ENCODE measurements at regions not wholly inside any gene's neighbourhood (a gene's known extent, or its start where the extent isn't known, plus 50 kb on each side); places are given as distances from the start of the nearest gene placed in this dataset.

DNA sequence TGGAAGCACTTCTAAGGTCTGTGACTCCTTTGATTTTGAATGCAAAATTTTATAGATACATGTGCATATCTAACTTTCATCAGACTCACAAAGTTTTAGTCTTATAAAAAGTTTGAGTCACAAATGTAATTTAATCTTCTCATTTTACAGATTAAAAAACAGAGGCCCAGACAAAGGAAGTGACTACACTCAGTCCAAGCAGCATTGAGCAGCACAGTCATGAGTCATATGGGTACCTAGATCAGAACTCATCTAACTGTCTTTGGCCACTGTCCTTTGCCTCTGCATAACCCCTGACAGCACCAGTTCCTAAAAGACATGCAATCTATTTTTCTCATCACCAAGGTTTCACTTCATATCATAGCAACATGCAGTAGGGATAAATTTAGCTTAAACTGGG is 210.7 kb upstream of the KCNH8 start:
- TF ChIP-seq, protein P1, sequence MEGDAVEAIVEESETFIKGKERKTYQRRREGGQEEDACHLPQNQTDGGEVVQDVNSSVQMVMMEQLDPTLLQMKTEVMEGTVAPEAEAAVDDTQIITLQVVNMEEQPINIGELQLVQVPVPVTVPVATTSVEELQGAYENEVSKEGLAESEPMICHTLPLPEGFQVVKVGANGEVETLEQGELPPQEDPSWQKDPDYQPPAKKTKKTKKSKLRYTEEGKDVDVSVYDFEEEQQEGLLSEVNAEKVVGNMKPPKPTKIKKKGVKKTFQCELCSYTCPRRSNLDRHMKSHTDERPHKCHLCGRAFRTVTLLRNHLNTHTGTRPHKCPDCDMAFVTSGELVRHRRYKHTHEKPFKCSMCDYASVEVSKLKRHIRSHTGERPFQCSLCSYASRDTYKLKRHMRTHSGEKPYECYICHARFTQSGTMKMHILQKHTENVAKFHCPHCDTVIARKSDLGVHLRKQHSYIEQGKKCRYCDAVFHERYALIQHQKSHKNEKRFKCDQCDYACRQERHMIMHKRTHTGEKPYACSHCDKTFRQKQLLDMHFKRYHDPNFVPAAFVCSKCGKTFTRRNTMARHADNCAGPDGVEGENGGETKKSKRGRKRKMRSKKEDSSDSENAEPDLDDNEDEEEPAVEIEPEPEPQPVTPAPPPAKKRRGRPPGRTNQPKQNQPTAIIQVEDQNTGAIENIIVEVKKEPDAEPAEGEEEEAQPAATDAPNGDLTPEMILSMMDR (IDR thresholded peaks at IDR 0.05) = no peak
- TF ChIP-seq EP300 (IDR thresholded peaks at IDR 0.05) = no peak

Measured in sigmoid colon (tissue), 4 donors.